Prostate gland (tissue), 2 donors: ENCODE measurements at regions not wholly inside any gene's neighbourhood (a gene's known extent, or its start where the extent isn't known, plus 50 kb on each side); places are given as distances from the start of the nearest gene placed in this dataset.

ENCODE experiments used
- DNase-seq: peaks from one replicate; pipeline ENCODE4 v3.0.0-alpha.2; 2019; ENCODE audit warnings: low spot score
- H3K27ac ChIP-seq, 2 donors: fragments of 200-600 bp; sonication (generic); 2 replicates each; pipeline ENCODE4 v1.5.1; 2017 to 2019
- H3K27me3 ChIP-seq: fragments of 200-600 bp; sonication (generic); replicated peaks from 2 replicates; pipeline ENCODE4 v1.5.1; 2019; ENCODE audit not compliant: insufficient read depth
- H3K36me3 ChIP-seq, 2 donors: fragments of 200-600 bp; sonication (generic); 1 replicate in 1 of 2; 2 replicates in 1 of 2; pipeline versions ENCODE4 v1.5.1 to v1.8.1; 2017 to 2019
- H3K4me1 ChIP-seq: fragments of 200-600 bp; sonication (generic); replicated peaks from 2 replicates; pipeline ENCODE4 v1.5.1; 2019
- H3K4me3 ChIP-seq, 2 donors: fragments of 200-600 bp; sonication (generic); 2 replicates each; pipeline ENCODE4 v1.5.1; 2017 to 2019
- H3K9me3 ChIP-seq: fragments of 200-600 bp; sonication (generic); 2 replicates; pipeline ENCODE4 v1.5.1; 2017
- CTCF ChIP-seq, 4 experiments: fragments of 200-600 bp in 2 of 4; fragments of 450-650 bp in 2 of 4; sonication (generic) in 2 of 4; IDR thresholded peaks; 1 replicate in 3 of 4; 2 replicates in 1 of 4; pipeline ENCODE4 v1.5.1; 2016 to 2019; ENCODE audit warnings: antibody characterized with exemption in 4 of 4, mild to moderate bottlenecking in 2 of 4, moderate library complexity in 2 of 4
- POLR2A ChIP-seq: fragments of 450-650 bp; IDR thresholded peaks from one replicate; pipeline ENCODE4 v1.6.1; 2016; ENCODE audit warnings: antibody characterized with exemption, mild to moderate bottlenecking
- POLR2AphosphoS5 ChIP-seq: sonication (generic); formaldehyde crosslinking; IDR thresholded peaks from one replicate; pipeline ENCODE4 v1.6.1; 2017; ENCODE audit warnings: antibody characterized with exemption
- WGBS: methylation state at CpG from one replicate; pipeline ENCODE4 v1.1.5; 2018; 5-methylcytosine and 5-hydroxymethylcytosine counted together
- intact Hi-C: fragments of 100-400 bp; cut with DNase I; formaldehyde crosslinking; loops from one replicate; pipeline ENCODE4 v1.14.2; 2022

DNA sequence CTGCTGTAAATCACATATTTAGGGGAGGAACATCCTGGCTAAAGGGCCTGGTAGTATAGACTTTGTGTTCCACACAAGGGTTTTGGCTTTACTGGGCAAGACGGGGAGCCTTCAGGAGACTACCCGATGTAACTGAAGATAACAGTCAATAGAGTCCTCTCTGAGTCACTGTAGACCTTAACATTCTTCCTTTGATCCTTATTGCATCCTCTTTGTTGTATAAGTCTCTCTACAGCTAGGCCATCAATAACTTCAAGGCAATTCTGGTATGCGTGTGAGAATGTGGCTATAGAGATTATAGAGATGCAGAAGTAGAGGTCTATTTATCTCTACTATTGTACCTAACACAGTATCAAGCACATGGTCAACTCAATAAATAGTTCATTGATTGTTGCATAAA is 67.3 kb upstream of the STK32A start:
- no peaks in the 10 kb centered on the region for H3K36me3 ChIP-seq
- no peak overlapping the region for H3K4me3 ChIP-seq
- TF ChIP-seq POLR2AphosphoS5 (no peak), POLR2A (no peak), CTCF (IDR thresholded peaks at IDR 0.05) (no peak)
- DNase-seq, result no peak
- H3K27ac ChIP-seq, result no peak overlapping the region
- H3K9me3 ChIP-seq, result no peaks in the 10 kb centered on the region
- intact Hi-C loops, result no loop called here
- no peaks in the 10 kb centered on the region for H3K4me1 ChIP-seq
- no peaks in the 10 kb centered on the region for H3K27me3 ChIP-seq
- WGBS, result 22% methylated on average over 3 of the region's 3 CpGs

- intact Hi-C loops, result no loop called here
- H3K9me3 ChIP-seq, result no peaks in the 10 kb centered on the region
- H3K27me3 ChIP-seq, result no peaks in the 10 kb centered on the region
- 76% methylated on average over 4 of the region's 4 CpGs for WGBS
- DNase-seq, result no peak
- TF ChIP-seq CTCF (IDR thresholded peaks at IDR 0.05) (no peak), POLR2A (no peak), POLR2AphosphoS5 (no peak)
- no peaks in the 10 kb centered on the region for H3K36me3 ChIP-seq
- H3K27ac ChIP-seq, result no peak overlapping the region
- no peak overlapping the region for H3K4me3 ChIP-seq
- no peaks in the 10 kb centered on the region for H3K4me1 ChIP-seq
Measured at GRCh38 chr5:147168578-147169327, 66.1 kb upstream of the STK32A start.

DNA sequence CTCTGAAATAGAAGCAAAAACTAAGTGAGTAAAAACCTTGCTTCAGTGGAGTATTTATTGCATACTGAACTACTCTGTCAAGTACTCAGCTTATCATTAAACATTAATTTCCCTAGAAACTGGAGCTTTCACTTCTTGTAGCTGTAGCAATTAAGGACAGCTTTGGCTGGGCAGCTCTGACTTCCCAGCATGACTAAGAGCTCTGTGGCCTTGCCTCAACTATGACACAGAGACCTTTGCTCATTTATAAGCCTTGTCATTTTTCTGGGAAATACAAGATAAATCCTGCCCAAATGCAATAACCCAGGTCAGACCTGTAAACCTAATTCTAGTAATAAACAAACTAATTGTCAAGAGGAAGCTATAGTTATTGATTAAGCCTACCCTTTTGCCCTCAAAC is 65.4 kb upstream of the STK32A start:
- TF ChIP-seq POLR2AphosphoS5 (no peak), CTCF (IDR thresholded peaks at IDR 0.05) (no peak), POLR2A (no peak)
- H3K36me3 ChIP-seq, result no peaks in the 10 kb centered on the region
- intact Hi-C loops, result no loop called here
- H3K9me3 ChIP-seq, result no peaks in the 10 kb centered on the region
- no peaks in the 10 kb centered on the region for H3K4me1 ChIP-seq
- no peak overlapping the region for H3K4me3 ChIP-seq
- H3K27ac ChIP-seq, result no peak overlapping the region
- H3K27me3 ChIP-seq, result no peaks in the 10 kb centered on the region
- DNase-seq, result no peak

- H3K27ac ChIP-seq, result no peak overlapping the region
- WGBS, result 62% methylated on average over 3 of the region's 3 CpGs
Measured at GRCh38 chr5:147169901-147170300, 64.9 kb upstream of the STK32A start.

More at GRCh38 chr5:147169901-147170300, 64.9 kb upstream of the STK32A start:
- H3K27me3 ChIP-seq, result no peaks in the 10 kb centered on the region
- no peaks in the 10 kb centered on the region for H3K4me1 ChIP-seq
- DNase-seq, result no peak
- TF ChIP-seq CTCF (IDR thresholded peaks at IDR 0.05) (no peak), POLR2AphosphoS5 (no peak), POLR2A (no peak)
- H3K36me3 ChIP-seq, result no peaks in the 10 kb centered on the region
- intact Hi-C loops, result no loop called here
- H3K9me3 ChIP-seq, result no peaks in the 10 kb centered on the region
- H3K4me3 ChIP-seq, result no peak overlapping the region
